Left forelimb (tissue), 1 donor: ENCODE measurements at regions not wholly inside any gene's neighbourhood (a gene's known extent, or its start where the extent isn't known, plus 50 kb on each side); places are given as distances from the start of the nearest gene placed in this dataset.
A peak's percentile ranks its signal among the peaks of the same experiment; 100 is the strongest.

Source experiments
- DNase-seq: peaks from one replicate; pipeline ENCODE4 v3.0.0-alpha.2; 2018; ENCODE audit warnings: low spot score

DNA sequence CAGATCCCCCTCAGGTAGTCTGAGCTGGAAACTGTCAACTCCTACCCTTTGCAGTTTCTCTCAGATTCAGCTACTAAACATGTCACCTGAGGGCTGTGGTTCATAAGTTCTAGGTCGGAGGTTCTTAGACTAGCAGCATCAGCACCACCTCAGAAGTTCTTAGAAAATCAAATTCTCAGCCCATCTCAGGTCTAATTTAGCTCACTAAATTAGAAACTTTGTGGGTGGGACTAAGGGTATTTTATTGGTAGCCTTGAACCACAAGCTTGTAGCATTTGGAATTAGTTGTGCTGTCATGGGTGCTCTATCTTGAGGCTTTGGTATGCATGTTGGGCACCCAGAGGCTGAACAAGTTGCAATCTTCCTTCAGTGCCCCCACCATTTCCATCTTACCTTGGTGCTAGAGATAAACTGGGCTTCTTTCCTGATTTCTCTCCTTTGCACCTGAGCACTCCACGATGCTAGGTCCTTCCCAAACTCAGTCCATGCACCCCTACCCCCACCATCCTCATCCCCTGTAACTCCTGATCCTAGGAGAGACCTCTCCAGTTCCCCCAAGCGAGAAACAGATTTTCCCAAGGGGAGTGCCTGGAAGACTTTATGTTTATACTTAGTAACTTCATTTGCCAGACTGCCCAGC, 54.2 kb downstream of the S1PR1 start:
- DNase-seq, result no peak

DNA sequence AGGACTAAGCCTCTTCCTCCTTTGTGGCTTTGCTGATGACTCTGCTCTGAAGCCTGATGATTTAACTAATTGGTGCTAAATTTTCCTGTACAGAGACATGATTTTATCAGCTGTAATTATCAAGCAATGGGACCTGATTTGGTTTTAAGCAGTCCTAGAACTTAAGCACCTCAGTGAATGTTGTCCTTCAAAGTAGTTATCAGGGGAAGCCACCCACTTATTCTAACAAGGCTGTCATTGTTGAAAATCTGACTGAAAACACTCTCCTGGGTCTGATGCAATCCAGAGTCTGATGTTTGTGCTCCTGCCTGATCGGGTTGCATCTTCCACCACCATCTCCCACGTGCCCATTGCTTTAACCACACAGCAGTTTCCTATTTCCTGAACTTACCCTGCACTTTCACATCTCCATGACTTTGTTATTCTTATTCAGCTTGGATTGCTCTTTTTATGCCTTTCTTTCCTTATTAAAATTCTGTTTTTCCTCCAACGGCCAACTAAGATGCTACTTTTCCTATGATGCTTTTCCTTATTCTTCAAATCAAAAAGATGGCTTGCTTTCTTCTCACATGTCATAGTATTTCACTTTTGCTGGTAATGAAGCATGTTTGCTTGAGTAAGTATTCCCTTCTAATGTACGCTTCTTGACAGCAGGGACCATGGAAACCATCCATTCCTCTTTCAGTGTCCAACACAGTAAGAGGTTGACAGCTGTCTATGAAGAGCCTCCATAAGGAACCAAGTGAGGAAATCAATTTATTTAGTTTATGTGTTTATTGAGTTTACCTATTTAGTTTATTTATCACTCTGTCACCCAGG, 55.0 kb downstream of the S1PR1 start:
- no peak for DNase-seq

DNA sequence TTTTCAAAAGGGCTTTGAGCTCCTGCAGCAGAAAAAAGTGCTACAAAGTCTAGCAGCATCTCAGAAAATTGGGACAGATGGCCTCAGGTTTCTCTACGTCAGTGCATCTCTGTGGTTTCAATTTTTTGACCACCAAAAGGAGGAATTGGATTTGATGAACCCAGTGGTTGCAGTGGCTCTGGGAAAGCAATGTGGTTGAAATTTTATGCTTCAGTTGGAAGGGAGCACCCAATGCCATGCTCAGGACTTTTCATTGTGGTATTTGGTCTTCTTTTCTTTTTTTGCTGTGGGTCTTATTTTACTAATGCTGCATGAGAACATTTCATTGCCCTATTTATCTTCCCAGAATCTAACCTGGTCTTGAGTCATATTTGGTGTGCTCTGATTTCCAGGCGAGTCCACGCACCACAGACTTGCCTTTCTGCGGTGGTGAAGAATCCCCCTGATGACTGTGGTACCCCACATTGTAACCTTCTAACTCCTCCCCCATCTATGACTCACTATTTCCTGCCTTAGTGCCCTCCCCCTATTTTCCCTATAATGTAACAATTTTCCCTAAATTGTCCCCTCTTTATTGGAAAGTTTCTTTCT, 56.7 kb downstream of the S1PR1 start:
- DNase-seq, result no peak

DNA sequence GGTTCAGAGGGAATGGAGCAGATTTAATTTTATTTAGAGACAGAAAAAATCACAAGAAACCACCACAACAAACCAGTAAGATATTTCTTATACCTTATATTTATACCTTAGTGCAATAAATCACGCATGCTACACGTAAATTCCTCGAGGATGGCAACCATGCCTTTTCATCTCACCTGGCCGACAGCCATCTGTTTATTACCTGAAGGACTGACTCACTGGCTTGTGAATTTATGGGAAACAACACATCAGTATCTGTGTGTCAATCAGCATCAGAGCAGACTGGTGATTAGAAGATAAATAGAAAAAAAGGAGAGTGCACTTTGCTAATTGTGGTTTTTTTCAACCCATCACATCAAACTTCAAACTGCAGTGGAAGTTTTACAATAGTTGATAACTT, 58.4 kb downstream of the S1PR1 start:
- no peak for DNase-seq

DNA sequence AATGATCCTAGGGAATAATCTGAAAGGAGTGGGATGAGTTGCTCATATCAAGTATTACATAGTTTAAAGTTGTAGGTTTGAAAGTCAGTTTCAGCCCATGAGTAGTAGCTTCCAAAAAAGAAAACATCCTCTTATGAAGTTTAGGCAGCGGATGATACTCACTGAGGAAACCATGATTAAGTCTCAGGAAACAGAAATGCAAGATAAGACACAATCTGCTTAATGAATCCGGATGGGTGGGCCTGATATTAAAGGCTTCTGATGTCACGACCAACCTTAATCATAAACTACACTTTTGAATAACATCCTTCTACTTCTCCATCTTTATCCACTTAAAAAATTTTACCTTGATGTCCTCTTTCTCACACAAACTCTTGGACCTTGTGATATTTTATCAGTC, 61.8 kb downstream of the S1PR1 start:
- DNase-seq, result no peak

DNA sequence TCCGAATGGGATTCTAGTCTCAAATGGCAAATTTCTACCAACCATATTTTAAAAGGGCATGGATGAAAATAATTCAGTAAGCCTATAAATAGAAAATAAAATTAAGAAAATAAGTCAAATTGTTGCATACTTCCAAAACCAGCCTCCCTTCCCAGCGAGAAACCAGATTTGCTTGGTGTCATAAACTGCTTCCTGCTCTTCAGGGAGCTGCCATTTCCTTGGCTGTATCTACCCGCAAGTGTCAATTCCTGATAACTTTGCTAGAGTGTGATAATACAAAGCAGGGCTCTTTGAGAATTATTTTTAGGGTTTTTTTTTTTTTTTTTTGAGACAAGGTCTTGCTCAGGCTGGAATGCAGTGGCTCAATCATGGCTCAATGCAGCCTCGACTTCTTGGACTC, 62.3 kb downstream of the S1PR1 start:
- DNase-seq, result no peak

DNA sequence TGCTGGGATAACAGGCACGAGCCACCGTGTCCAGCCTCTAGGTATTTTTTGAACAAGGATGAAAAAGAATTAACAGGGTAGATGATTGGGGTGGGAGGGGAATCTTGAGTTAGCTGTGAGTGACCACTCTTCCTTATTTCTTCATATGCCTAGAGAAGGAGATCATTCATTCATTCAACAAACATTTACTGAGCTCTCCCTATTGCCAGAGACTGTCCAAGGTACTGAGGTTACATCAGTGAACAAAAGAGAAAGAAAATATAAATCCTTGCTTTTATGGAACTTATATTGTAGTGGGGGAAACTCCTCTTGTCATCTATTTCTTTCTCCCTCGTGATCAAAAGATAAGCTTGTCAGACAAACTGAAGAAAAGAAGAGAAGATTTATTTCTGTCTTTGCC, 62.9 kb downstream of the S1PR1 start:
- no peak for DNase-seq

DNA sequence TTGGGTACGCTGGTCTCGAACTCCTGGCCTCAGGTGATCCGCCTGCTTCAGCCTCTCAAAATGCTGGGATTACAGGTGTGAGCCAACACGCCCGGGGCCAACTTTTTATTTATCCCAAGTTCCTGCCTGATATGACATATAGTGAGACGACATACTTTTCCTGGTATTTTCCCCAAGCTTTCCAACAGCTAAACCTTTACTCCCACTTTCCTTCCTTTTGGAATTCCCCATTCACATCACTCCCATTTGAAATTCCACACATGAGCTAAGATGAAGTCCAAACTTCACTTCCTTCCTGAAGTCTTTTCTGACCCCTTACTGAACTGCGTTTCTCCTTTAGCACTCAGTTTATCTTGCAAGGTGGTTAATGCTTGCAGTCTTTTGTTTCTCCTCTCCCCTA, 64.1 kb downstream of the S1PR1 start:
- DNase-seq, result no peak

DNA sequence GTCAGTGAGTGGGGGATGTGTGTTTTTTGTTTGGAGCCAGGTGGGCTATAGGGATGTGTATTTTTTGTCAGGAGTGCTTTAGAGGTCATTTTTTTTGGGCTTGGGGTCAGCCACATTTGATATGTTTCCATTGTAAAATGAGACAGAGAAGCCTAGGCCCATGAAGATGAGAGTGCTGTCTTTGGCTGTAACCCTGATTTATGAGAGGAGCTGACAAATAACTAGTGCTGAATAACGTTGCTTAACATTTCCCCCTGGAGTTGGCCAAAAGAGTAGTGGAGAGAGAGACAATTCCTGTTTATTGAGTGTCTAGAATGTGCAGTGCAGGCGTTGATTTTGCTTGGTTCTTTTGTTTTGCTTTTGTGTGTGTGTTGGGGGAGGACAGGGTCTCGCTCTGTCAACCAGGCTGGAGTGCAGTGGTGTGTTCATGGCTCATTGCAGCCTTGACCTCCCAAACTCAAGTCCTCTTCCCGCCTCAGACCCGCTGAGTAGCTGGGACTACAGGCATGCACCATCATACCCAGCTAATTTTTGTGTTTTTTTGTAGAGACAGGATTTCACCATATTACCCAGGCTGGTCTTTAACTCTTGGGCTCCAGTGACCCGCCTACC, 64.7 kb downstream of the S1PR1 start:
- DNase-seq, result no peak

DNA sequence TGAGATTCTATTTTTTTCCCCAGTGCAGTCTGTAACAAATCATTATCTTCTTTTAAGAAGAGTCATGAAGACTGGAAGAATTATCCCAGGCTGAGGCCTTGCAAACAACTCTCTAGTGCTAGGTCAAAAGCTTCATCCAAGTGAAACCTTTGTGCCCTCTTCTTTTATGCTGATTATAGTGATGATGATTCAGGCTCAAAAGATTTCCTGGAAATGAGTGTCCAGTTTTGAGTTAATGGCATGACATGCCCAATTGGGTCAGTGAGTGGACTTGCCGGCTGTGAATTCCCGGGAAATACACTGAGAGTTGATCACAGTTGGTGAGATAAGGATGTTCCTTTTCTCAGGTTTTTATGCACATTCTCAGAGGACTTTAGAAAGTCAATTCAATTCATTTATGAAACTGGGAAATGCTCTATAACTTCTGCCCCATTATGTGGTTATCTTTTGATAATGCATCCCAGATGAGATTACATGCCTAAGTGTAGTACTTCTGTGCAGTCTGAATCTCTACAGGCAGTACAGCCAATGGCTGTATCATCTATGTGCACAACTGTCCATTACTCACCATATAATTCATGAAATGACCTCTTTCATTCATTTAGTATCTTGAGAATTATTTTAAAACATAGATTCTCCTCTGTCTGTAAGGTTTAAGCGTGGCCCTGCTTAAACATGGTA, 66.2 kb downstream of the S1PR1 start:
- DNase-seq, result no peak

DNA sequence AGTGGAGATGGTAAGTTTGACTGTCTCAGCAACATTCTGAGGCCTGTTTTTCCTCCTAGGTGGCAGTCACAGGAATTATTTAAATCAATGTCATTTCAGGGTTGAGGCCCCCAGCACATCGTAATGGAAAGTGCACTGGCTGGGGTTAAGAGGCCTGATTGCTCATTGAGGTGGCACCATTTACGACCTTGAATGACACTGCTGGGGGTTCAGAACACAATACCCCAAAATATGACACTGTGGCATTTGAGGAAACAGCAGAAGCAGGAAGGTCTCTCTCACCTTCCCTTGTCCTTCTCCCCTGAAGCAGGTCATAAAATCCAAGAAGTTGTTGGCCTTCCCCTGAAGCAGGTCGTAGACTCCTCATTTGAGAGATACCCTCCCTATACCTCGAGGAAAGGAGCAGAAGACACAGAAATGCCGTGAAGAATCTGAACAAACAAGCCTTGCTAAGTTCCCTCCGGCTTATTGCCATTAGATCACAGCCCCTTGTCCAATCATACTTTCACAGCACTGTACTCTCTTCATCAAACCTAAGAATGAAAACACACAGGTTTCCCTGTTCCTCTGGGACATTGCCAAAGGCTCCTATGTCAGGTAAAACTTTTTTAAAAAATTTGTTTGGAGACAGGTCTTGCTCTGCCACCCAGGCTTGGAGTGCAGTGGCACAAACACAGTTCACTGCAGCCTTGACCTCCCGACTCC, 71.3 kb downstream of the S1PR1 start:
- DNase-seq, result no peak

DNA sequence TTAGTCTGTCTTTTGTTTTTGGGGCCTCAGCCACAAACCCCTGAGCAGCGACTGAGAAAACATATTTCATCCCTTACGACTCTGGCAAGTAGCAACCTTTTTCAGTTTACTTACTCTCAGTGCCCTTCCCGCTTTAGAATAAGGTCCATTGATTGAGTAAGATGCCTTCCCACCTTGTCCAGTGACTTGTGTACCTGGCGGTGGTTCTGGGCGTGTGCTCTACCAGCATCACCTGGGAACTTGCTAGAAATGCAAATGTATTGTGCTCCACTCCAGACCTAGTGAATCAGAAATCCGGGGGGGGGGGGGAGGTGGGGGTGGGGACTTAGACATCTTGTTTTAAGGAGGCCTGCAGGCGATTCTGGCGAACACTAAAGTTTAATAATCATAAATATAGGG, 72.1 kb downstream of the S1PR1 start:
- no peak for DNase-seq

DNA sequence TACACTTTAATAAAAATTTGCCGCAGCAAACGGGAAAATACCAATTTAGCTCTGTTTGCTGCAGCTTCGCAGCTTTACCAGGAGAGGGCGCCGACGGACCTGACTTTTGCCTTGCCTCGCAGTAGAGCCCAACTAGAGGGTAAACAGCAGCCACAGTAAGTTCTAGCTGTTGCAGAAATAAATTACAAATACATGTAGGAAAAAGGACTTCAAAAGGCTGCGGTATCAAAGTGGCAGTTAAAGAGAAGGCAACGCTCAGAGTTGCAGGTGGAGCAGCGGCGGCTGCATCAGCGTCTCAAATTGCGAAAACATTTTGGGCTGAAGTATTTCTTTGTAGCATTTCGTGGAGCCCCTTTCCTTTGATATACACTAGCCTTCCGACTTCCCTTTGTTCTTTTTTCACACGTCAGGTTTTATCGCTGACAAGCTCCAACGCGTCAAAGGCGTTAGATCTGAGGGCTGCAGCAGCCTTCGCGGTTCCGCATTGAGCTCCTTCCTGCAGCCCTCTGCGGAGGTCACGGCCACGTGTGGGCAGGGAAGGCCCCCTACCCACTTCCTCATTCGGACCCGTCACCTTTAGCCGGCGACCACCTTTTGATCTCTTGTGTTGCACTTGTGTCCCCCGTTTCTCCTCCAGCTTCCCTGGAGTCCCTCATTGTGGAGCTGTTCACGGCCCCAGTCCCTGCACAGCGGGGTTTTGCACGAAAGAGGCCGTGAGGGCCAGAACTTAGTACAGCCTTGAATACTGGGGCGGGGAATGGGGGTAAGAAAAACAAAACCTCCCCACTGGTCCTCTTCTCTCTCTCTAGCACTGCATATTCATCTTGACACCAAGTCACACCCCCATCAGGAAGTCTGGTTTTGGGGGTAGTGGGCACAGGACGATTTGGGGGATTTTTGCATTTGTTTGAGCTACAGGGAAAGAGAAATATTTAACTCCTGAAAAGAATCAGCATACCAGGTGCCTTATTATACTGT, 72.8 kb downstream of the S1PR1 start:
- peak; percentile 70 for DNase-seq

DNA sequence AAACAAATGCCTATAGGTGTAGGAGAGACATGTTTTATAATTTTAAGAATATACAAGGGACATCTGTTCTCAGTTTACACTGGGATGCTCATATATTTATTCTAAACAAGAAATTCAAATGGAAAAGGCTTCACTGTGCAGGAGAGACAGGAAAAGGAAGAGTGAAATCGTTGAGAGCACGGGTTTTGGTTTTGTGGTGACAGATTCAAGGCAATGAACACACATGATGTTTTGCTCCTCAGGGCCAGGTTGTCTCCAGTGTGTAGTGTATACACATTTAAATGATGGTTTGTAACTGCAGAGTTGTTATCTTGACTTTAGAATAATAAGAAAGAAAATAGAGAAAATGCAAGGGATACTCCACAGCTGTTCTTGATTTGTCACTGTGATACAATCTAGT, 73.7 kb downstream of the S1PR1 start:
- DNase-seq, result no peak

DNA sequence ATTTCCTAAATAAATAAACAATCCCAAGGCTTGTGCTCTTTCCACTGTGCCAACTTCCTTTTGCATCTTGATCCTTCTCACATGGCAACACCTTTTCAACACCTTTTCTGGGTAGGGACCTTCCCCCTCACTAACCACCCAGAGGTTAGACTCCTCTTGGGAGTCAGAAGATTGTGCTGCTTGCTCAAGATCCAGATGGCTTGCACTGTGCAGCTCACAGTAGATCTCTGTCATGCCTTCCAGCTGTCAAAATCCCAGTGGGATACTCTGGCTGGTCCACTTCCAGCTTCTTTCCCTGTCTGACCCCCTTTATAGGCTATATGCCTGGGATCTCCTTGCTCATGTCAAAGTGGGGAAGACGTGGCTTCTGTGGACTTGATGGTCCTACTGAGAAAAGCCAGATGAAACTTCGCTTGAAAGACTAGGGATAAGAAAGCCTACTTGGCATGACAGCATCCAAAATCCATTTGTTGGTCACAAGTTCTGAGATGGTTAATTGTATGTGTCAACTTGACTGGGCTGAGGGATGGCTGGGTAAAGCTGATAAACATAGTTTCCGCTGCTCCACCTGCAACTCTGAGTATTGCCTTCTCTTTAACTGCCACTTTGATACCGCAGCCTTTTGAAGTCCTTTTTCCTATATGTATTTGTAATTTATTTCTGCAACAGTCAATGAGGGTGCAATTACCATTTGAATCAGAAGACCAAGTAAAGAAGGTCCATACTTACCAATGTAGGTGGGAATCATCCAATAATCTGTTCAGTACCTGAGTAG, 74.5 kb downstream of the S1PR1 start:
- no peak for DNase-seq

DNA sequence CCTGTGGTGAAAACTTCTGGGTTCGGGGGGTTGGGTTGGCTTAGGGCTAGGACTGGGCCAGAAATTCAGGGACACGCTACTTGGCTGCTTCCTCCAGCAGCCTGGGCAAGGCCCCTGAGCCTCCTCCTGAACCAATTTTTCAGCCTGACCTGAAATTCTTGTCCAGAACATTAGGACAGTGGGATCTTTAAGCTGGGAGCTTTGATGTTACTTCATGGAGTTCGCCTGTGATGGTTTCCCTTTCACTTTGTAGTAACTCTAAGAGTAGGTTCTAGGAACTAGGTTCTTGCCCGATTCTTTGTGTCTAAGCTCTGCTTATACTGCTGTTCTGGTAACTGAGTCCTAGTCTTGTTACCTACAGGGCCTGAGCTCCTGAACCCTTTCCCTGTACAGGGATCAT, 75.3 kb downstream of the S1PR1 start:
- no peak for DNase-seq

DNA sequence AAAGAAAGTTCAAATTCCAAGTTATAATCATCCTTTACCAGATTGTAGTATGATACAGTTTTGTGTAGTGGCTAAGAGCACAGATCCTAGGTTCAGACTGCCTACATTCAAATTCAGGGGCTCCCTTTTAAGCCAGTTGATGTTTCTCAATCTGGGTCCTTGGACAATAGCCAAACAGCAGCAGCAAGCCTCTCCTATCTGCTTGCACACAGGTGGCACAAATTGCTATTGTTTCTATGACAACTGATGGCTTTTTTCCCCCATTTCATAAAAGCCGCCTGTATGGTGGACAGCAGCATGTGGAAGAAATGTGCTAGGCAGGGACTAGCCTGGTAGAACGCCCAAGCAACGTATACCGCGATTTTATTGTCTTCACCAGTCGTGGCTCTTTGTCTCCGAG, 76.5 kb downstream of the S1PR1 start:
- no peak for DNase-seq

DNA sequence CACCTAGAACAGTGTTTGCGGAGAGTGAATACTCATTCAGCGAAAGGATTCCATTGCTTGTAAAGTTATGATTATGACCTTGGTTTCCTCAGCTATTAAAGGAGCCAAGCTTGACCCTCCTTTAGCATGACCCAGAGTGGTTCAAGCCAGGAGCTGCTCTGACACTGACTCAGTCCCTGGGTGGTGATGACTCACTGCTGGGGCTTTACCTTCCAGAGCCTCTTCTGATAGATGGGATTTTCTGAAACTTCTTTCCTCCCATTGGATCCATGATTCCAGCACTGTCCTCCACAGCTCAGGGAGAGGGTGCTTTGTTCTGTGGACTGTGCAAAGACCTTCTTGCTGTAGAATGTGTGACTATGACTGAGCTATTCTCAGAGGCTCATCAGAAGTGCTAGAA, 77.4 kb downstream of the S1PR1 start:
- no peak for DNase-seq

DNA sequence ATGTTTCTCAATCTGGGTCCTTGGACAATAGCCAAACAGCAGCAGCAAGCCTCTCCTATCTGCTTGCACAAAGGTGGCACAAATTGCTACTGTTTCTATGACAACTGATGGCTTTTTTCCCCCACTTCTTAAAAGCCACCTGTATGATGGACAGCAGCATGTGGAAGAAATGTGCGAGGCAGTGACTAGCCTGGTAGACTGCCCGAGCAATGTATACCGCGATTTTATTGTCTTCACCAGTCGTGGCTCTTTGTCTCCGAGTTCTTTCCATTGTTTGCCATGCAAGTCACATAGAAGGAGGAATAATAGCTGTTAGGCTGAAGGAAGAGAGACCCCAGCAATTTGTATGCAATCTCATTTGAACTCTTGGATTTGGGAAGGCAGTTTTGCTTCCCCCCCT, 79.4 kb downstream of the S1PR1 start:
- no peak for DNase-seq

DNA sequence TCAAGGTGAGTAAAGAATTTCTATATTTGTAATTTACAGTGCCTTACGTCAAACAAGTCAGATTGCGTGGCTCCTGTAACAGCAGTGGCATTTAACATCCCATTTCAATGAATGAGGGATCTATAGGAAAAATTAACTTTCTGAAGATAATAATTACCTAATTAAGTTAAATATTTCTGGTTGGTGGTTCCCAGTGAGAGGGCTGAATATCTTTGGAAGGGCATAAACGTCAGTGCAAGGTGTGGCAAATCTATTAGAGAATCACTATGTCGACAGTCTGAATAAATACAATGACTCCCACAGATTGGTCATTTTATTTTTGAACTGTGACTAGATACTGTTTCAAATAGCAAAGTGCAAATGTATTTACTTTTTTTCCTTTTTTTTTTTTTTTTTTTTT, 80.0 kb downstream of the S1PR1 start:
- DNase-seq, result no peak
